Vagina (tissue), 2 donors: ENCODE measurements at regions not wholly inside any gene's neighbourhood (a gene's known extent, or its start where the extent isn't known, plus 50 kb on each side); places are given as distances from the start of the nearest gene placed in this dataset.

Experiments
- CTCF ChIP-seq, 3 experiments: fragments of 450-650 bp in 2 of 3; fragments of 200-600 bp in 1 of 3; sonication (generic) in 1 of 3; IDR thresholded peaks; one replicate each; pipeline ENCODE4 v1.5.1; 2017 to 2019; ENCODE audit warnings: antibody characterized with exemption in 3 of 3, mild to moderate bottlenecking in 2 of 3, moderate library complexity in 2 of 3
- POLR2A ChIP-seq, 2 donors: fragments of 450-650 bp; IDR thresholded peaks; one replicate each; pipeline ENCODE4 v1.6.1; 2017; ENCODE audit warnings: antibody characterized with exemption in 2 of 2, mild to moderate bottlenecking in 2 of 2, moderate library complexity in 2 of 2
- POLR2AphosphoS5 ChIP-seq, 2 donors: sonication (generic); formaldehyde crosslinking; IDR thresholded peaks; one replicate each; pipeline ENCODE4 v1.9.0; 2017; ENCODE audit warnings: antibody characterized with exemption in 2 of 2, mild to moderate bottlenecking in 2 of 2, low read depth in 1 of 2; ENCODE audit not compliant: insufficient read depth in 1 of 2

DNA sequence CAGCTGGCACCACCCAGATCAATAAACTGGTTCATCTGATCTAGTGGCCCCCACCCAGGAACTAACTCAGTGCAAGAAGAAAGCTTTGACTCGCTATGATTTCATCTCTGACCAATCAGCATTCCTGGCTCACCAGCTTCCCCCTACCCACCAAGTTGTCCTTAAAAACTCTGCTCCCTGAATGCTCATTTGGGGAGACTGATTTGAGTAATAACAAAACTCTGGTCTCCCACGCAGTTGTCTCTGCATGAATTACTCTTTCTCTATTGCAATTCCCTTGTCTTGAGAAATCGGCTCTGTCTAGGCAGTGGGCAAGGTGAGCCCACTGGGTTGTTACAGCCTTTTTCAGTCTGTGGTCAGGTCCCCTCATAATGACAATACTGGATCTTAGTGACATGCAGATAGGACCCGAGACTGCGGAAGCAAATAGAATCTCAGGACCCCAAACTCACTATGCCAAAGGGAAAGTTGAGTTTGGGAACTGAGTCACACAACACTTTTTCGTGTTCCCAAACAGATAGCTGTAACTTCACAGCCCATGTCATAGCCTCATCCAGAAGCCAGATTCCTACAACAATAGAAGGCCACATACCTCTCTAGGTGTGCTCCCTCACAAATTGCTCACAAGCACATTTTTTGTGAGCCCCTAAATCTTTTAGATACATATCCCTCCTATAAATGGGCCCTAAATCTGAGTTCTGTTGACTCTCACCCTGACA is 175.2 kb upstream of the RAI14 start:
- TF ChIP-seq CTCF (IDR thresholded peaks at IDR 0.05) (no peak), POLR2A (IDR thresholded peaks at IDR 0.05) (no peak), POLR2AphosphoS5 (IDR thresholded peaks at IDR 0.05; ENCODE audit: insufficient read depth in 1 of 2, low read depth in 1 of 2) (no peak)
